Left colon (tissue), 2 donors: ENCODE measurements at regions not wholly inside any gene's neighbourhood (a gene's known extent, or its start where the extent isn't known, plus 50 kb on each side); places are given as distances from the start of the nearest gene placed in this dataset.

ENCODE experiments used
- ATAC-seq: fragments of 200-7000 bp; cut with Tn5 transposase; one replicate; pipeline ENCODE4 v1.9.1; 2020; ENCODE audit warnings: mild to moderate bottlenecking, moderate library complexity
- DNase-seq, 2 donors: peaks; one replicate each; pipeline ENCODE4 v3.0.0-alpha.2; 2020
- intact Hi-C, 2 donors: fragments of 100-400 bp; cut with DNase I in 1 of 2; cut with micrococcal nuclease in 1 of 2; formaldehyde crosslinking; loops; one replicate each; pipeline versions ENCODE4 v1.11.2 to v1.14.0; 2022; cut with DNase I, micrococcal nuclease
- donor health status: DM: no; HTN: no; CAD: no.
- donor health status: DM: yes; HTN: yes; CAD: no.

DNA sequence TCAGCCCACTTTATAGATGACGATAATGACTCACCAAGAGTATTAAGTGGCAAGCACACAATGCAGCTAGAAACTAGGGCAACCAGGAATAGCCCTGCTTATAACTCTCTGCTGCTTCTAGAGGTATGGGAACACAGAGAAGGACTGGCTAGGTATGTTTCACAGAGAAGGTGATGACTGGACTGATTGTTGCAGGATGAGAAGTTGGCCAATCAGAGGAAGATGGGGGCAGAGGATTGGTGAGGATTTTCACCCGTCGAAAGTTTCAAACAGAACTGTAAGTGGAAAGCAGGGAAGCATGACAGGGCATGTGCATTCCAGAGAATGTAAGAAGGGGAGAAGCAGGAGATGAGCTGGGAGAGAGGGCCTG lies 222.4 kb upstream of the JUN start:
- ATAC-seq (peak; percentile 49), DNase-seq (no peak)
- intact Hi-C loops = no loop called here

- ATAC-seq (no peak), DNase-seq (no peak)
- intact Hi-C loops = no loop called here
Observed at GRCh38 chr1:59006932-59007331, 223.1 kb upstream of the JUN start.

- intact Hi-C loops = no loop called here
- ATAC-seq (no peak), DNase-seq (no peak)
Observed at GRCh38 chr1:59007429-59007819, 223.6 kb upstream of the JUN start.

- ATAC-seq (no peak), DNase-seq (no peak)
- intact Hi-C loops = no loop called here
Observed at GRCh38 chr1:59007820-59008598, 224.2 kb upstream of the JUN start.

DNA sequence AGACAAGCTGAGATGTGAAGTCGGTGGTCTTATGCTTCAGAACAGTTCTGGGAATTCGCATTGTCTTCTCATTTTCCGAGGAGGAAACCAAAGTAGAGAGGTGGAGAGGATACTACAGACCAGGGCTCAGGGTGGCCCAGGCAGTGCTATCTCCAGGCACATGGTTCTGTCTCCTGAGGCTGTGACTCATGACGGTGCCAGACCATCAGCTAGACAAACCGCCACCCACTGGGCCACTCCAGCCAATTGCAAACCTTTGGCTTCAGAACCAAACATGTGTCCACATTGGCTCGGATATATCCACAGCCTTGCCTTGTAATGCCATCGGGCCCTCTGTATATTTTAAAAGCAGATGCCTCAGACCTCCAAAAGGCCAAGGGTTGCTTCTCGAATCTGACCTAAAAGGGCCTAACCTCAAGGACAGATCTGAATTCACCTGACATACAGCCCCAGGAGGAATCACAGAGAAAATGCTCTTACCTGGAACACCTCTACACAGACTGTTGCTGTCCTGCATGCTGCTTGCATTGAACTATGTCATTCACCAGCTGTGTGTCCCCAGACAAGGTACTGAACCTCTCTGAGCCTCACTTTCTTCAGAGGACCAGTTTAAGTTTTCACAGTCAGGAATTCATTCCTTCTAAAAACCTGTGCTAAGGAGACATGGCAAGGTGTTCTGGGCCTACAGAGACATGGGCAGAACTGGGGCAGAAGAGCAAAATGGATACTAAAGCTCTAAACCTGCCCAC lies 224.9 kb upstream of the JUN start:
- DNase-seq = no peak
- intact Hi-C loops = no loop called here
- no peak for ATAC-seq

DNA sequence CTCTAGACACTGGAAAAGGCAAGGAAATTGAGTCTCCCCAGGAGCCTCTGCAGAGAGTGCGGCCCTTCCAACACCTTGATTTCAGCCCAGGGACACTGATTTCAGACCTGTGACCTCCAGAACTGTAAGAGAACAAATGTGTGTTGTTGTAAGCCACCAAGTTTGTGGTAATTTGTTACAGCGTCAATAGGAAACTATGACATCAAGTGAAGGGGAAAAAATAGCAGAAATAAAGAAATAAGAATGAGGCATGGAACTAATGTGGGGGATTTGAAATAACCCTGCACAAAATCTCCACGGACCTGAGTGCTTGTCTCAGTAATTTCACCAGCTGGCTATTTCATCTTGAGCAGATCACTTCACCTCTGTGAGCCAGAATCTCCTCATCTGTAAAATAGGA lies 227.8 kb upstream of the JUN start:
- ATAC-seq (no peak), DNase-seq (no peak)
- intact Hi-C loops = no loop called here

DNA sequence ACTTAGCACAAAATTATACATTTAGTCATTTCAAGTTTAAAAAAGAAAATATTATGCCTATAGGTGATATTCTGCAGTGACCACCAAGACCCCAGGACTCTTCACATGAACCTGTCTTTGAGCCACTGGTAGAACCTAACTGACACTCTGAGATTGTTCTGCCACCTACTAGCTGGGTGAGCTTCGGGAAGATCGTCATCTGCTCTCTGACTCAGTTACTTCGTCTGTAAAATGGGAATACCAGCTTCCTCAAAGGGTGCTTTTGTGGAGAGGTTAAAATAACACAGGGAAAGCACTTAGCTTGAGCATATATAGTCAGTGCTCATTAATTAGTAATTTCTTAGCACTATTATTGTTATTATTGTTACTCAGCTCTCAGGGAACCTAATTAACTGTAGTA lies 228.5 kb upstream of the JUN start:
- DNase-seq (no peak), ATAC-seq (no peak)
- intact Hi-C loops = no loop called here

GRCh38 chr1:59013276-59013927 lies 229.6 kb upstream of the JUN start:
- ATAC-seq (peak; percentile 95), DNase-seq (peak; percentile 65 to 67)
- intact Hi-C loops = no loop called here

DNA sequence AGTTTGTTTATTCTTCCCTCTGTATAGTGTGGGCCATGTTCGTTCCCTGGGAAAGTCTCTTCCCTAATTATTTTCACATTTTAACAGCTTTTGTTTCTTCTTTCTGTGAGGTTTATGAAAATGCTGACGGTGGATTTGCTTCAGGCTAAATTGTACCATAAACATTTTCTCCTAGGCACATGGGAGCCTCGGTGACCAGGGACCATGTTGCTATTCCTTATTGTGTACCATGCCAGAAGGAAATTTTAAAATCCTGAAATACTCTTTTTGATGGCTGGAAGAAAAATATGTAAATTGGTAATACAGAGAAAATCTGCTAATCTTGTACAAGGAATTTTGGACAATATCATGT lies 230.1 kb upstream of the JUN start:
- ATAC-seq = no peak
- intact Hi-C loops = no loop called here
- no peak for DNase-seq

GRCh38 chr1:59014827-59015226 lies 231.0 kb upstream of the JUN start:
- ATAC-seq = no peak
- DNase-seq = no peak
- intact Hi-C loops = no loop called here

- ATAC-seq = no peak
- no peak for DNase-seq
- intact Hi-C loops = no loop called here
Observed at GRCh38 chr1:59015708-59016107, 231.9 kb upstream of the JUN start.

GRCh38 chr1:59016390-59016789 lies 232.5 kb upstream of the JUN start:
- intact Hi-C loops = no loop called here
- DNase-seq (no peak), ATAC-seq (no peak)

DNA sequence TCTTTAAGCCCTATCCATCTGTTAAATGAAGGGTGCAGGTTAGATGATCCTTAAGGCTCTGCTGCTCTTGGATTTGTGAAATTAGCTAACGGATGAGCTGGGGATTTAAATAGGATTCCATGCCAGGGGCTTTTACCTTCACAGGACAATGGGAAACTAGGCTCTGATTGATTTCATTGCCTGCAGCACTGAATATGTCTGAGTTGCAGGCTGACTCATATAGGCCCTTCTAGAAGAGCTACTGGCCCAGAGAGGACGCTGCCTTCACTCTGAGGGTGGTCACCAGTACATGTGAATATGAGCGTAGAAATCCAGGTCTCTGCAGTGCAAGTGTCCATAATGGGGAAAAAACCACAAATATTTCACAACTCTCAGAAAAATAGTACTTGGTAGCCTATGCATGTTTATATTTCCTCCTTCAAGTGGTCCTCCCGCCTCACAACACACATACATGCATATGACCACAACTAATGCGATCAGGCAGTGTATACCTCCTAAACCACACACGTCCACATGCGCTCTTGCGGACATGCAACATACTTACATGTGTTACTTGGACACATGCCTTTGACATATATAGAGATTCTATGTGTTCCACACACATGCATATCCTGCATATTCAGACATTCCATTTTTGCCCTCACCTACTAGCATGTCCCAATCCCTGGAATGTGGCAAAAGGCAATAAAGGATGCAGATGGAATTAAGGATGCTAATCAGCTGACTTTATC lies 233.8 kb upstream of the JUN start:
- no peak for ATAC-seq
- no peak for DNase-seq
- intact Hi-C loops = no loop called here

GRCh38 chr1:59018446-59018845 lies 234.6 kb upstream of the JUN start:
- intact Hi-C loops = no loop called here
- ATAC-seq = no peak
- no peak for DNase-seq

GRCh38 chr1:59018860-59019259 lies 235.0 kb upstream of the JUN start:
- ATAC-seq (no peak), DNase-seq (no peak)
- intact Hi-C loops = no loop called here

DNA sequence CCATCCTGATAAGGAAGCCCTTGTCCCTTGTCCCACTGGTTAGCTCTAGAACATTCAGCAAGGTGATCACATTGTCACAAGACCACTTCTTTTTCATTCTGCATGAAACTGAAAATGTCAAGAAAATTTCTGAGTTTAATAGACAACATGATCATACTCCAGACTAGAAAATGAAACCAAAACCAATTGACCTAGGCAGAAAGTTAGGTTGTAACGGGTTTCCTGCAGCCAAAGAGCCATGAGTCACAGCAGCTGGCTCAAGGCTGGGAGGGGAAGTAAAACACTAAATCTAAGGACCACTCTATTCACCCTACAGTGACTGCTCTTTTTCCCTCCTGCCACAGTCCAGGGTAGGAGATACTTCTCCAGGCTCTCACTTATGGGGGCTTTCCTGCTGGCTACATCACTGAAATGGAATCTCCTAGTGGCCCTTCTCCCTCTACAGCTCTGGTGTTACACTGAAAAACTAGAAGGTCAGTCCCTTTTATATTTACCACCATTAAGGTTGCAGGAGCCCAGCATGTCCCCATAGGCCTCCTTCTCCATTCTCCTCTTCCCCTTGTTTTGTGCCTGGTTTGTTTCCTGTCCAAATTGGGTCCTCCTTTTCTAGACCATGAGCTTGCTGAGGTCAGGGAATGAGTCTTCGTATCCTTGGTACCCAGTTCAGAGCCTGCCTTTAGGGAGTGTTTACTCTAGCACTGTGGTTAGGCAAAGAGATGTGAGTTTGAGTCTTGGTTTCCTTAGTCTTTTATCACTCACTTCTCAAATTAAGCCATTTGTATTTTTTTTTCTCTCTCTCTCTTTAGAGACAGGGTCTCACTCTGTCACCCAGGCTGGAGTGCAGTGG lies 236.5 kb upstream of the JUN start:
- ATAC-seq (peak; percentile 94), DNase-seq (peak; percentile 50 to 69)
- intact Hi-C loops = no loop called here

DNA sequence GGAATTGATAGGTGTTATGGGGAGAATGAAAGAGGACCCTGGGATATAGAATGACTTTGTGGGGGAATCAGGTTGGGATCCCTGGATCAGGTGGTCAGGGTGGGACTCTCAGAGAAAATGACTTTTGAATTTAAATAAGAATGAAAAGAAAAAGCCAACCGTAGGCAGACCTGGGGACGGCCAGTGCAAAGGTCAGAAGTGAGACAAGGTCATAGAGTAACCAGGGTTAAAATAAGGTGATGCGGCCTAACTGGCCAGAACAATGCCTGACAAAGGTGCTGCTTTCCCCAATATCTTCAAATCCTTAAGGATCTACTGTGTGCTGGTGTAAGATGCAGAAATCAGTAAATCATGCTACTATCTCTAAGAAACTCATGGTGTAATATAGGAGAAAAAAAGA lies 238.4 kb upstream of the JUN start:
- ATAC-seq (no peak), DNase-seq (no peak)
- intact Hi-C loops = no loop called here

DNA sequence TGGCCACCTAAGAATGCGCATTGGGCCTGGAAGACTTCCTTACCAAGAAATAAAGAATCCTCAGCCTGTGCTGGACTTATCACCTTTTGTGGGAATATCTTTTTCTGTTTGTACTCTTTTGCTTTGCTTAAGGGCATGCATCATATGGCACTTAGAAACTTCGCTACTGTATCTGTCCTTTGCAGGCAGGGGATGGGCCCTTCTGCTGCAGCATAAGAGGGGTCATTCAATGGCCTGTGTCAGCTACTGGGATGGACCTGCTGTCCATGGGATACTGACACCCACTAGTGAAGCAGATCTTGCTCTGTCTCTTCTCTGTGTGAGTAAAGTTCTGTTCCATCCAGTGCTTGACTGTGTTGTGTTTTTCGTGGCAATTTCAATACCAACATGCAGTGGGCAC lies 239.0 kb upstream of the JUN start:
- DNase-seq (no peak), ATAC-seq (no peak)
- intact Hi-C loops = no loop called here

- DNase-seq (no peak), ATAC-seq (no peak)
- intact Hi-C loops = no loop called here
Observed at GRCh38 chr1:59025201-59025600, 241.4 kb upstream of the JUN start.
